ENCODE measurements at regions not wholly inside any gene's neighbourhood (a gene's known extent, or its start where the extent isn't known, plus 50 kb on each side); places are given as distances from the start of the nearest gene placed in this dataset.

DNA sequence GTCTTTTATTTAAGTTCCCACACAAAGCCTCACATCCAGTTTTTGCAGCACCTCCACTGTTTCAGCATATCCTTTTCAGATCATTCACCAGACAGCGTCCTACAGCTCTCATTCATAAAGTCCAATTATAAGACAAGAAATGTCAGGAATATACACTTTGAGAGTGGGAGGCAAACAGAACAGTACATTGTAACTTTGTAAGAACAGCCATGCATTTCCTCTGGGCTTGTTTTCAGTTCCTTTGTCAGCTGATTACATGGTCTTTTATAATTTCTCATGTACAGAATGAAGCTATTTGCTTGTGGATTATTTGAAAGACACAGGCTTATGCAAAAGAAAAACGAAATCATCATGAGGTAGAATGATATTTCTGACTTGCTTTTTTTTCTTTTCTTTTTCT is 85.7 kb downstream of the SOX2 start:
- TF ChIP-seq, protein P1, sequence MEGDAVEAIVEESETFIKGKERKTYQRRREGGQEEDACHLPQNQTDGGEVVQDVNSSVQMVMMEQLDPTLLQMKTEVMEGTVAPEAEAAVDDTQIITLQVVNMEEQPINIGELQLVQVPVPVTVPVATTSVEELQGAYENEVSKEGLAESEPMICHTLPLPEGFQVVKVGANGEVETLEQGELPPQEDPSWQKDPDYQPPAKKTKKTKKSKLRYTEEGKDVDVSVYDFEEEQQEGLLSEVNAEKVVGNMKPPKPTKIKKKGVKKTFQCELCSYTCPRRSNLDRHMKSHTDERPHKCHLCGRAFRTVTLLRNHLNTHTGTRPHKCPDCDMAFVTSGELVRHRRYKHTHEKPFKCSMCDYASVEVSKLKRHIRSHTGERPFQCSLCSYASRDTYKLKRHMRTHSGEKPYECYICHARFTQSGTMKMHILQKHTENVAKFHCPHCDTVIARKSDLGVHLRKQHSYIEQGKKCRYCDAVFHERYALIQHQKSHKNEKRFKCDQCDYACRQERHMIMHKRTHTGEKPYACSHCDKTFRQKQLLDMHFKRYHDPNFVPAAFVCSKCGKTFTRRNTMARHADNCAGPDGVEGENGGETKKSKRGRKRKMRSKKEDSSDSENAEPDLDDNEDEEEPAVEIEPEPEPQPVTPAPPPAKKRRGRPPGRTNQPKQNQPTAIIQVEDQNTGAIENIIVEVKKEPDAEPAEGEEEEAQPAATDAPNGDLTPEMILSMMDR (IDR thresholded peaks at IDR 0.05) = no peak
- TF ChIP-seq POLR2AphosphoS5 (IDR thresholded peaks at IDR 0.05; ENCODE audit: insufficient read depth in 1 of 2, low read depth in 1 of 2) = no peak

Data from vagina (tissue), 2 donors.